GM23248 (cell line): ENCODE measurements at regions not wholly inside any gene's neighbourhood (a gene's known extent, or its start where the extent isn't known, plus 50 kb on each side); places are given as distances from the start of the nearest gene placed in this dataset.
A peak's percentile ranks its signal among the peaks of the same experiment; 100 is the strongest.

Experiments used
- DNase-seq: peaks from one replicate; pipeline ENCODE4 v3.0.0-alpha.2; 2015
- H2AFZ ChIP-seq: fragments of 200-600 bp; sonication (generic); 2 replicates; pipeline ENCODE4 v1.6.1; 2016; ENCODE audit warnings: antibody characterized with exemption
- H3F3A ChIP-seq: fragments of 200-600 bp; sonication (generic); 2 replicates; pipeline ENCODE4 v1.6.1; 2016; ENCODE audit warnings: mild to moderate bottlenecking, antibody characterized with exemption, mixed run types; ENCODE audit not compliant: insufficient read depth
- H3K27ac ChIP-seq: fragments of 200-600 bp; sonication (generic); 2 replicates; pipeline ENCODE4 v1.5.1; 2016; ENCODE audit warnings: mild to moderate bottlenecking
- H3K27me3 ChIP-seq: fragments of 200-600 bp; sonication (generic); replicated peaks from 2 replicates; pipeline ENCODE4 v1.6.1; 2016; ENCODE audit warnings: mild to moderate bottlenecking; ENCODE audit not compliant: insufficient read depth
- H3K36me3 ChIP-seq: fragments of 200-600 bp; sonication (generic); 2 replicates; pipeline ENCODE4 v1.6.1; 2016; ENCODE audit warnings: low read depth, mild to moderate bottlenecking
- H3K4me1 ChIP-seq: fragments of 200-600 bp; sonication (generic); 2 replicates; pipeline ENCODE4 v1.6.1; 2016; ENCODE audit warnings: mild to moderate bottlenecking; ENCODE audit not compliant: insufficient read depth
- H3K4me2 ChIP-seq: fragments of 200-600 bp; sonication (generic); one replicate; pipeline ENCODE4 v1.6.1; 2016; ENCODE audit warnings: mild to moderate bottlenecking; ENCODE audit not compliant: unreplicated experiment
- H3K4me3 ChIP-seq: fragments of 200-600 bp; sonication (generic); 2 replicates; pipeline ENCODE4 v1.5.1; 2016; ENCODE audit warnings: mild to moderate bottlenecking
- H3K79me2 ChIP-seq: fragments of 200-600 bp; sonication (generic); 2 replicates; pipeline ENCODE4 v1.6.1; 2016; ENCODE audit warnings: mild to moderate bottlenecking; ENCODE audit not compliant: insufficient read depth
- H3K9ac ChIP-seq: fragments of 200-600 bp; sonication (generic); 2 replicates; pipeline ENCODE4 v1.6.1; 2016; ENCODE audit warnings: mild to moderate bottlenecking
- H3K9me2 ChIP-seq: fragments of 200-600 bp; sonication (generic); 2 replicates; pipeline ENCODE4 v1.6.1; 2016; ENCODE audit warnings: mixed run types, mild to moderate bottlenecking, moderate library complexity; ENCODE audit not compliant: insufficient read depth
- H3K9me3 ChIP-seq: fragments of 200-600 bp; sonication (generic); one replicate; pipeline ENCODE4 v1.6.1; 2017; ENCODE audit warnings: low read depth
- H4K20me1 ChIP-seq: fragments of 200-600 bp; sonication (generic); 2 replicates; pipeline ENCODE4 v1.6.0; 2016; ENCODE audit not compliant: insufficient read depth
- EZH2 ChIP-seq: fragments of 200-600 bp; sonication (generic); IDR thresholded peaks from 2 replicates; pipeline ENCODE4 v1.6.1; 2018; ENCODE audit warnings: antibody characterized with exemption, mild to moderate bottlenecking; ENCODE audit not compliant: insufficient read depth, poor library complexity, severe bottlenecking
- EZH2phosphoT487 ChIP-seq: fragments of 200-600 bp; sonication (generic); IDR thresholded peaks from 2 replicates; pipeline ENCODE4 v1.6.1; 2018; ENCODE audit warnings: antibody characterized with exemption, moderate library complexity, mild to moderate bottlenecking, low read depth; ENCODE audit not compliant: insufficient read depth
- WGBS, 2 experiments: methylation state at CpG; one replicate each; pipeline ENCODE4 v1.1.6; 2015 to 2017; ENCODE audit warnings: low lambda C conversion rate in 2 of 2, low coverage in 1 of 2; ENCODE audit errors: missing lambda C conversion rate in 2 of 2; 5-methylcytosine and 5-hydroxymethylcytosine counted together
- in situ Hi-C: fragments of 300-500 bp; cut with MboI; formaldehyde crosslinking; loops from 2 replicates; pipeline ENCODE4 v1.15.0; 2020

- Histone ChIP-seq H2AFZ (no peak overlapping the region), H3K36me3 (no peaks in the 10 kb centered on the region), H4K20me1 (no peaks in the 10 kb centered on the region), H3K9me3 (no peaks in the 10 kb centered on the region), H3K79me2 (no peaks in the 10 kb centered on the region), H3K4me3 (no peak overlapping the region), H3K9me2 (no peaks in the 10 kb centered on the region), H3K4me1 (no peaks in the 10 kb centered on the region), H3K4me2 (no peak overlapping the region), H3K27me3 (0 out of 2 replicates have a peak, but pooled peaks cover 2% of the 10 kb centered on the region), H3F3A (no peaks in the 10 kb centered on the region), H3K9ac (no peak overlapping the region), H3K27ac (no peak overlapping the region)
- in situ Hi-C loops: no loop called here
- TF ChIP-seq EZH2 (no peak), EZH2phosphoT487 (no peak)
- DNase-seq: no peak
- WGBS, 2 experiments: 44 to 45% methylated on average over 7 of the region's 7 CpGs
Observed at GRCh38 chr20:60476045-60476444, 517.8 kb downstream of the CDH26 start.

- H4K20me1 ChIP-seq: no peaks in the 10 kb centered on the region
- H3K27me3 ChIP-seq: no peaks in the 10 kb centered on the region
- no peaks in the 10 kb centered on the region for H3K79me2 ChIP-seq
- in situ Hi-C loops: no loop called here
- H3K4me2 ChIP-seq: no peak overlapping the region
- H3K27ac ChIP-seq: no peak overlapping the region
- H3K4me1 ChIP-seq: no peaks in the 10 kb centered on the region
- no peaks in the 10 kb centered on the region for H3F3A ChIP-seq
- H3K9me2 ChIP-seq: no peaks in the 10 kb centered on the region
- no peak overlapping the region for H3K4me3 ChIP-seq
- 52 to 70% methylated on average over 11 of the region's 11 CpGs for WGBS, 2 experiments
- no peak for DNase-seq
- no peak overlapping the region for H3K9ac ChIP-seq
- no peak overlapping the region for H2AFZ ChIP-seq
- TF ChIP-seq EZH2 (no peak), EZH2phosphoT487 (no peak)
- H3K9me3 ChIP-seq: no peaks in the 10 kb centered on the region
- no peaks in the 10 kb centered on the region for H3K36me3 ChIP-seq
Observed at GRCh38 chr20:60477958-60478357, 519.7 kb downstream of the CDH26 start.

- Histone ChIP-seq H2AFZ (no peak overlapping the region), H3F3A (no peaks in the 10 kb centered on the region), H3K9me2 (no peaks in the 10 kb centered on the region), H3K79me2 (no peaks in the 10 kb centered on the region), H4K20me1 (no peaks in the 10 kb centered on the region), H3K27ac (no peak overlapping the region), H3K36me3 (no peaks in the 10 kb centered on the region), H3K9ac (no peak overlapping the region), H3K4me1 (no peaks in the 10 kb centered on the region), H3K9me3 (no peaks in the 10 kb centered on the region), H3K4me2 (no peak overlapping the region), H3K27me3 (no peaks in the 10 kb centered on the region), H3K4me3 (no peak overlapping the region)
- in situ Hi-C loops: no loop called here
- no peak for DNase-seq
- WGBS, 2 experiments: 36 to 38% methylated on average over 7 of the region's 7 CpGs
- no peak for TF ChIP-seq EZH2phosphoT487
- TF ChIP-seq EZH2: no peak
Observed at GRCh38 chr20:60478533-60478932, 520.3 kb downstream of the CDH26 start.

- no peaks in the 10 kb centered on the region for H4K20me1 ChIP-seq
- 31 to 32% methylated on average over 25 of the region's 25 CpGs for WGBS, 2 experiments
- no peaks in the 10 kb centered on the region for H3K4me1 ChIP-seq
- DNase-seq: peak; percentile 15
- H3K9ac ChIP-seq: no peak overlapping the region
- no peaks in the 10 kb centered on the region for H3K9me3 ChIP-seq
- no peak overlapping the region for H3K27ac ChIP-seq
- in situ Hi-C loops: no loop called here
- no peaks in the 10 kb centered on the region for H3K27me3 ChIP-seq
- H3K36me3 ChIP-seq: no peaks in the 10 kb centered on the region
- no peak overlapping the region for H3K4me2 ChIP-seq
- H3K79me2 ChIP-seq: no peaks in the 10 kb centered on the region
- no peak overlapping the region for H3K4me3 ChIP-seq
- no peaks in the 10 kb centered on the region for H3F3A ChIP-seq
- no peaks in the 10 kb centered on the region for H3K9me2 ChIP-seq
- no peak for TF ChIP-seq EZH2
- no peak for TF ChIP-seq EZH2phosphoT487
- no peak overlapping the region for H2AFZ ChIP-seq
Observed at GRCh38 chr20:60480950-60481742, 522.9 kb downstream of the CDH26 start.
